NB4 (cell line): ENCODE measurements at regions not wholly inside any gene's neighbourhood (a gene's known extent, or its start where the extent isn't known, plus 50 kb on each side); places are given as distances from the start of the nearest gene placed in this dataset.

Source experiments
- DNase-seq: peaks from one replicate; pipeline ENCODE4 v3.0.0; 2010; ENCODE audit warnings: low read depth
- H3K4me3 ChIP-seq: one replicate; pipeline ENCODE4 v1.5.1; 2011; ENCODE audit warnings: mild to moderate bottlenecking, low read depth, low read length, moderate library complexity
- MAX ChIP-seq: IDR thresholded peaks from 2 replicates; pipeline ENCODE4 v1.6.1; 2011; ENCODE audit warnings: low read depth, low read length
- MYC ChIP-seq: IDR thresholded peaks from 2 replicates; pipeline ENCODE4 v1.6.1; 2011; ENCODE audit warnings: low read depth, low read length
- POLR2A ChIP-seq: IDR thresholded peaks from 2 replicates; pipeline ENCODE4 v1.6.1; 2011; ENCODE audit warnings: mild to moderate bottlenecking; ENCODE audit not compliant: insufficient read length; ENCODE audit errors: extremely low read depth
- TF ChIP-seq, protein P1 (sequence below): IDR thresholded peaks from one replicate; pipeline ENCODE4 v1.5.1; 2012; ENCODE audit warnings: low read depth, low read length

- no peak overlapping the region for H3K4me3 ChIP-seq
- TF ChIP-seq, protein P1, sequence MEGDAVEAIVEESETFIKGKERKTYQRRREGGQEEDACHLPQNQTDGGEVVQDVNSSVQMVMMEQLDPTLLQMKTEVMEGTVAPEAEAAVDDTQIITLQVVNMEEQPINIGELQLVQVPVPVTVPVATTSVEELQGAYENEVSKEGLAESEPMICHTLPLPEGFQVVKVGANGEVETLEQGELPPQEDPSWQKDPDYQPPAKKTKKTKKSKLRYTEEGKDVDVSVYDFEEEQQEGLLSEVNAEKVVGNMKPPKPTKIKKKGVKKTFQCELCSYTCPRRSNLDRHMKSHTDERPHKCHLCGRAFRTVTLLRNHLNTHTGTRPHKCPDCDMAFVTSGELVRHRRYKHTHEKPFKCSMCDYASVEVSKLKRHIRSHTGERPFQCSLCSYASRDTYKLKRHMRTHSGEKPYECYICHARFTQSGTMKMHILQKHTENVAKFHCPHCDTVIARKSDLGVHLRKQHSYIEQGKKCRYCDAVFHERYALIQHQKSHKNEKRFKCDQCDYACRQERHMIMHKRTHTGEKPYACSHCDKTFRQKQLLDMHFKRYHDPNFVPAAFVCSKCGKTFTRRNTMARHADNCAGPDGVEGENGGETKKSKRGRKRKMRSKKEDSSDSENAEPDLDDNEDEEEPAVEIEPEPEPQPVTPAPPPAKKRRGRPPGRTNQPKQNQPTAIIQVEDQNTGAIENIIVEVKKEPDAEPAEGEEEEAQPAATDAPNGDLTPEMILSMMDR = no peak
- TF ChIP-seq MYC = no peak
- no peak for TF ChIP-seq MAX
- TF ChIP-seq POLR2A = no peak
- DNase-seq = no peak
Observed at GRCh38 chr14:40487824-40488223, 1055.6 kb upstream of the FBXO33 start.

GRCh38 chr14:40485688-40486087 is 1053.5 kb upstream of the FBXO33 start:
- TF ChIP-seq POLR2A = no peak
- no peak for TF ChIP-seq MYC
- TF ChIP-seq, protein P1 = no peak
- no peak for TF ChIP-seq MAX
- no peak overlapping the region for H3K4me3 ChIP-seq
- no peak for DNase-seq

- TF ChIP-seq, protein P1 = no peak
- no peak for TF ChIP-seq MAX
- no peak for TF ChIP-seq MYC
- TF ChIP-seq POLR2A = no peak
- H3K4me3 ChIP-seq = no peak overlapping the region
Observed at GRCh38 chr14:40476005-40476404, 1043.8 kb upstream of the FBXO33 start.

DNA sequence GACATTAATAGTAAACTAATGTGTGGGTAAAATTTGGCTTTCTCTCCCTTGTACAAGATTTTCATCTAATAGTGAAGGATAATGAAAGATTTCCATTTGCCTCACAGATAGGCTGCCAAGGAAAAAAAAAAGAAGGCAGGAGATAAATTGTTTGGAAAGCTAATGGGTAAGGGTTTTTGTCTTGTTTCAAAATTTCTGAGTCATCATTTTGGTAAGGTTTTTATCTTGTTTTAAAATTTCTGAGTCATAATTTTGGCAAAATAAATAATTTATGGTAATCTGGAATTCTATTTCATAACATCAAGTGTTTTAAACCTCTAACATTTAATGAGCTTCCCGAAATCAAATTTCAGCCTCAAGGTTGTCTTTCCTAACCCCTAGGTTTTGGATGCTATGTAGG is 1035.7 kb upstream of the FBXO33 start:
- DNase-seq = no peak
- no peak overlapping the region for H3K4me3 ChIP-seq
- TF ChIP-seq, protein P1 = no peak
- TF ChIP-seq MAX = no peak
- no peak for TF ChIP-seq POLR2A
- no peak for TF ChIP-seq MYC

More at GRCh38 chr14:40476005-40476404, 1043.8 kb upstream of the FBXO33 start:
- no peak for DNase-seq

GRCh38 chr14:40464531-40464930 is 1032.3 kb upstream of the FBXO33 start:
- TF ChIP-seq MYC (no peak), POLR2A (no peak), MAX (no peak)
- TF ChIP-seq, protein P1 = no peak
- DNase-seq = no peak
- H3K4me3 ChIP-seq = no peak overlapping the region

DNA sequence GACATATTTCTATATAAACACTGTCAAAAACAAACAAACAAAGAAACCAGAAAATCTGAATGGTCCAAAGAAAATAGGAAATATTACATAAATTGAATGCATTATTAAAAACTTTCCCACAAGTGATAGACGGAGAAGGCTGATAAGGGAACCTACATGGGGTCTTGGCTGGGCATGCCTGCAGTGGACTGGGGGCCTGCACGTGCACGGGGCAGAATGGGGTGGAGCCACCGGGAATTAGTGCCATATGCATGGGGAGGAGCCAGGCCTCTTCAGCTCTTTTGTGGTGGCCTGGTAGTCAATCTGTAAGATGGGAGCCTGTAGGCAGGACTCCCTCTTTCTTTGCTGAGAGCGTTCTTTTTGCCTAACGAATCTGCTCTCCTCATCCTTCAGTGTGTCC is 1031.7 kb upstream of the FBXO33 start:
- no peak for DNase-seq
- TF ChIP-seq POLR2A = no peak
- no peak for TF ChIP-seq MAX
- TF ChIP-seq MYC = no peak
- TF ChIP-seq, protein P1 = no peak
- H3K4me3 ChIP-seq = no peak overlapping the region
